ENCODE measurements at regions not wholly inside any gene's neighbourhood (a gene's known extent, or its start where the extent isn't known, plus 50 kb on each side); places are given as distances from the start of the nearest gene placed in this dataset.

DNA sequence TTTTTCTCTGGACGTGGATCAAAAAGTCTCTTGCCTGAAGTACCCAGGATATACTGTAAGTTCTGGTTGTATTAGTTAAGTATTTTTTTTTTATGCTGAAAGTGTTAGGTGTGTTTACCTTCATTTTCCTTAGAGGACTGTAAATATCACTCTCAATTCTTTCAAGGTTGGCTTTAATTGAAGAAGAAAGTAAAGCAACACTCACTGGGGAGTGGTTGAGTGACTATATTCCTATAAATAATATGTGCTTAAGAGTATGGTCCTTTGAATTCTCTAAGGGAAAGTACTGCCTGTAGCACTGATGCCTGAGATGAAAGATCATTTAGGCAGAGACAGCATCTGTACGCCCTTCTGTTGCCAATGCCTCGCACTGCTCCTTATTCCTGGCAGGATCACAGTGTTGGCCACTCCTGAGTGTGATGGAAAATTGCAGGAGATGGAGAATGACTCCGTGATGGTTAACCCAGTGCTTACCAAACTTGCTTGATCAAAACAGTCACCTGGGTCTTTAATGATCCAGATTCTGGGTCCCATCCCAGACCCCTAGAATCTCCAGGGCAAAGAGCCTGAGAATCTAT, 182.0 kb upstream of the MPDZ start:
- TF ChIP-seq ZNF654 (tag by site-specific recombination; IDR thresholded peaks at IDR 0.05; ENCODE audit: low read depth) (no peak), GFI1B (tag by site-specific recombination; IDR thresholded peaks at IDR 0.05) (no peak), ZNF660 (tag by site-specific recombination; IDR thresholded peaks at IDR 0.05) (no peak), ZNF701 (tag by site-specific recombination; IDR thresholded peaks at IDR 0.05) (no peak), ZNF2 (tag by site-specific recombination; IDR thresholded peaks at IDR 0.05) (no peak), ZSCAN5A (tag by site-specific recombination; IDR thresholded peaks at IDR 0.05) (no peak), HOXD13 (CRISPR knock-in tag; IDR thresholded peaks at IDR 0.05; ENCODE audit: borderline replicate concordance) (no peak), ZNF777 (tag by site-specific recombination; IDR thresholded peaks at IDR 0.05; ENCODE audit: borderline replicate concordance) (no peak)
- H3K4me3 ChIP-seq (ENCODE audit: low read depth, low read length): no peak overlapping the region
- ChIA-PET POLR2A (no interaction called here), CTCF (interaction anchor here (0.7 kb wide), 2 partner anchors 379 to 1734 kb away, joined by 3 read pairs; no protein-coding TSS in a partner anchor)
- H3K4me1 ChIP-seq (ENCODE audit: control insufficient read depth, insufficient read depth, low read length): no peaks in the 10 kb centered on the region
- H3K9me3 ChIP-seq (ENCODE audit: control insufficient read depth, insufficient read depth, low read depth, low read length): no peaks in the 10 kb centered on the region
- H3K36me3 ChIP-seq (ENCODE audit: control insufficient read depth in 2 of 2, insufficient read depth in 1 of 2, low read length in 2 of 2): no peaks in the 10 kb centered on the region
- H3K27ac ChIP-seq (ENCODE audit: extremely low read depth, low read depth, low read length): no peak overlapping the region

- CTCF ChIA-PET: interaction anchor here (0.5 kb wide), 1 partner anchor 276 kb away, joined by 3 read pairs; no protein-coding TSS in a partner anchor
- Histone ChIP-seq H3K4me1 (ENCODE audit: control insufficient read depth, insufficient read depth, low read length) (no peaks in the 10 kb centered on the region), H3K4me3 (ENCODE audit: low read depth, low read length) (no peak overlapping the region), H3K27ac (ENCODE audit: extremely low read depth, low read depth, low read length) (no peak overlapping the region), H3K36me3 (ENCODE audit: control insufficient read depth in 2 of 2, insufficient read depth in 1 of 2, low read length in 2 of 2) (no peaks in the 10 kb centered on the region), H3K9me3 (ENCODE audit: control insufficient read depth, insufficient read depth, low read depth, low read length) (no peaks in the 10 kb centered on the region)
- POLR2A ChIA-PET: no interaction called here
- TF ChIP-seq ZSCAN16 (tag by site-specific recombination; IDR thresholded peaks at IDR 0.05): no peak
- no peak for TF ChIP-seq ZBTB48 (tag by site-specific recombination; IDR thresholded peaks at IDR 0.05)
- TF ChIP-seq ZNF169 (tag by site-specific recombination; IDR thresholded peaks at IDR 0.05): no peak
- TF ChIP-seq HOXC10 (CRISPR knock-in tag; IDR thresholded peaks at IDR 0.05): no peak
- no peak for TF ChIP-seq ZFP41 (tag by site-specific recombination; IDR thresholded peaks at IDR 0.05; ENCODE audit: borderline replicate concordance)
- no peak for TF ChIP-seq ZNF621 (tag by site-specific recombination; IDR thresholded peaks at IDR 0.05)
- TF ChIP-seq ZNF664 (tag by site-specific recombination; IDR thresholded peaks at IDR 0.05): no peak
- no peak for TF ChIP-seq ZNF561 (tag by site-specific recombination; IDR thresholded peaks at IDR 0.05; ENCODE audit: borderline replicate concordance)
- TF ChIP-seq ZNF623 (tag by site-specific recombination; IDR thresholded peaks at IDR 0.05): no peak
- no peak for TF ChIP-seq PRDM4 (tag by site-specific recombination; IDR thresholded peaks at IDR 0.05)
These were observed 179.6 kb upstream of the MPDZ start for GRCh38 chr9:13459071-13459470.

DNA sequence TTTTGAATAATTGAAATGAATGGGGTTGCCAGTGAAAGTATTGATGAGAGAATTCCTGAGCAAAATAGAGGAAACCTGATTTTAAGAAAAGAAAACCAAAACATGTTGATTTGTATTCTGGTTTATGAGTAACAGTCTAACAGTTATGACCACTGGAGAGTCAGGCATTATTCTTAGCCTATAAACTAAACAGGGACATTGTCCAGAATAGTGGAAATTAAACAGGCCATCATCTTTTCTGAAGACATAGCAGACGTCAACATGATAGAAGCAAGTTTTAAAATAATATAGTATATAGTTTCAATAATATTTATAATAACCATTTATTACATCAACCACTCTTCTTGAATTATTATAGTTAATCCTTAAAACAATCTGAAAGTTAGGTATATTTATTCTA, 178.3 kb upstream of the MPDZ start:
- Histone ChIP-seq H3K4me3 (ENCODE audit: low read depth, low read length) (no peak overlapping the region), H3K36me3 (ENCODE audit: control insufficient read depth in 2 of 2, insufficient read depth in 1 of 2, low read length in 2 of 2) (no peaks in the 10 kb centered on the region), H3K27ac (ENCODE audit: extremely low read depth, low read depth, low read length) (no peak overlapping the region), H3K4me1 (ENCODE audit: control insufficient read depth, insufficient read depth, low read length) (no peaks in the 10 kb centered on the region), H3K9me3 (ENCODE audit: control insufficient read depth, insufficient read depth, low read depth, low read length) (no peaks in the 10 kb centered on the region)
- CTCF ChIA-PET: interaction anchor here (1.2 to 1.3 kb wide), 2 partner anchors 10 to 31 kb away, joined by 3 read pairs; no protein-coding TSS in a partner anchor
- no peak for TF ChIP-seq PRDM6 (tag by site-specific recombination; IDR thresholded peaks at IDR 0.05)
- TF ChIP-seq ZNF843 (tag by site-specific recombination; IDR thresholded peaks at IDR 0.05): no peak
- TF ChIP-seq, protein P1, sequence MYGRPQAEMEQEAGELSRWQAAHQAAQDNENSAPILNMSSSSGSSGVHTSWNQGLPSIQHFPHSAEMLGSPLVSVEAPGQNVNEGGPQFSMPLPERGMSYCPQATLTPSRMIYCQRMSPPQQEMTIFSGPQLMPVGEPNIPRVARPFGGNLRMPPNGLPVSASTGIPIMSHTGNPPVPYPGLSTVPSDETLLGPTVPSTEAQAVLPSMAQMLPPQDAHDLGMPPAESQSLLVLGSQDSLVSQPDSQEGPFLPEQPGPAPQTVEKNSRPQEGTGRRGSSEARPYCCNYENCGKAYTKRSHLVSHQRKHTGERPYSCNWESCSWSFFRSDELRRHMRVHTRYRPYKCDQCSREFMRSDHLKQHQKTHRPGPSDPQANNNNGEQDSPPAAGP (tag by site-specific recombination; IDR thresholded peaks at IDR 0.05): no peak
- TF ChIP-seq, protein P2, sequence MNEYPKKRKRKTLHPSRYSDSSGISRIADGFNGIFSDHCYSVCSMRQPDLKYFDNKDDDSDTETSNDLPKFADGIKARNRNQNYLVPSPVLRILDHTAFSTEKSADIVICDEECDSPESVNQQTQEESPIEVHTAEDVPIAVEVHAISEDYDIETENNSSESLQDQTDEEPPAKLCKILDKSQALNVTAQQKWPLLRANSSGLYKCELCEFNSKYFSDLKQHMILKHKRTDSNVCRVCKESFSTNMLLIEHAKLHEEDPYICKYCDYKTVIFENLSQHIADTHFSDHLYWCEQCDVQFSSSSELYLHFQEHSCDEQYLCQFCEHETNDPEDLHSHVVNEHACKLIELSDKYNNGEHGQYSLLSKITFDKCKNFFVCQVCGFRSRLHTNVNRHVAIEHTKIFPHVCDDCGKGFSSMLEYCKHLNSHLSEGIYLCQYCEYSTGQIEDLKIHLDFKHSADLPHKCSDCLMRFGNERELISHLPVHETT (tag by site-specific recombination; IDR thresholded peaks at IDR 0.05): no peak
- no peak for TF ChIP-seq ZNF10 (tag by site-specific recombination; IDR thresholded peaks at IDR 0.05)
- POLR2A ChIA-PET: interaction anchor here (0.7 kb wide), 1 partner anchor 55 kb away, joined by 4 read pairs; no protein-coding TSS in a partner anchor

Data from HEK293 (cell line).